Astrocyte (in vitro differentiated cells and primary cell): ENCODE measurements at regions not wholly inside any gene's neighbourhood (a gene's known extent, or its start where the extent isn't known, plus 50 kb on each side); places are given as distances from the start of the nearest gene placed in this dataset.

Experiments
- DNase-seq: peaks from one replicate; pipeline ENCODE4 v3.0.0-alpha.2; 2010; ENCODE audit warnings: low read depth
- FAIRE-seq: peaks from 2 replicates; lab custom pipeline; 2011; peaks lifted over from hg19 to GRCh38; lab: Jason Lieb, UNC
- H2AFZ ChIP-seq: 2 replicates; pipeline ENCODE4 v1.6.0; 2012; ENCODE audit warnings: low read depth, low read length, inconsistent platforms
- H3K27ac ChIP-seq: 2 replicates; pipeline ENCODE4 v1.5.1; 2011; ENCODE audit warnings: low read depth, low read length, inconsistent platforms
- H3K27me3 ChIP-seq: 2 replicates; pipeline ENCODE4 v1.6.0; 2011; ENCODE audit warnings: low read length, inconsistent platforms; ENCODE audit not compliant: insufficient read depth
- H3K36me3 ChIP-seq: 2 replicates; pipeline ENCODE4 v1.5.1; 2011; ENCODE audit warnings: low read length, inconsistent platforms; ENCODE audit not compliant: insufficient read depth
- H3K4me1 ChIP-seq: 2 replicates; pipeline ENCODE4 v1.5.1; 2011; ENCODE audit warnings: low read length, inconsistent platforms; ENCODE audit not compliant: insufficient read depth
- H3K4me2 ChIP-seq: 2 replicates; pipeline ENCODE4 v1.6.0; 2012; ENCODE audit warnings: low read length, inconsistent platforms
- H3K4me3 ChIP-seq: 2 replicates; pipeline ENCODE4 v1.5.1; 2011; ENCODE audit warnings: low read depth, mild to moderate bottlenecking, low read length, inconsistent platforms; ENCODE audit not compliant: insufficient read depth
- H3K79me2 ChIP-seq: 2 replicates; pipeline ENCODE4 v1.6.0; 2012; ENCODE audit warnings: mild to moderate bottlenecking, low read length, inconsistent platforms; ENCODE audit not compliant: insufficient read depth
- H3K9ac ChIP-seq: 2 replicates; pipeline ENCODE4 v1.6.0; 2012; ENCODE audit warnings: mild to moderate bottlenecking, low read length, inconsistent platforms
- H3K9me3 ChIP-seq: 2 replicates; pipeline ENCODE4 v1.5.1; 2012; ENCODE audit warnings: low read depth, mild to moderate bottlenecking, low read length, inconsistent platforms; ENCODE audit not compliant: insufficient read depth
- H4K20me1 ChIP-seq: 2 replicates; pipeline ENCODE4 v1.6.0; 2012; ENCODE audit warnings: low read length, inconsistent platforms; ENCODE audit not compliant: insufficient read depth
- H3K27ac Mint-ChIP-seq: one replicate; pipeline ENCODE4 v1.8.0; 2021; ENCODE audit warnings: mild to moderate bottlenecking, mixed read lengths; ENCODE audit not compliant: unreplicated experiment
- H3K27me3 Mint-ChIP-seq: one replicate; pipeline ENCODE4 v1.8.0; 2021; ENCODE audit warnings: low read depth, mixed read lengths; ENCODE audit not compliant: unreplicated experiment
- H3K36me3 Mint-ChIP-seq: one replicate; pipeline ENCODE4 v1.8.0; 2021; ENCODE audit warnings: low read depth, mixed read lengths; ENCODE audit not compliant: unreplicated experiment
- H3K4me1 Mint-ChIP-seq: one replicate; pipeline ENCODE4 v1.8.0; 2021; ENCODE audit warnings: low read depth, mixed read lengths; ENCODE audit not compliant: unreplicated experiment
- H3K4me3 Mint-ChIP-seq: one replicate; pipeline ENCODE4 v1.8.0; 2021; ENCODE audit warnings: mild to moderate bottlenecking, moderate library complexity, mixed read lengths; ENCODE audit not compliant: unreplicated experiment
- H3K9me3 Mint-ChIP-seq: one replicate; pipeline ENCODE4 v1.8.0; 2021; ENCODE audit warnings: mild to moderate bottlenecking, mixed read lengths; ENCODE audit not compliant: unreplicated experiment
- EZH2 ChIP-seq: IDR thresholded peaks from 2 replicates; pipeline ENCODE4 v1.6.1; 2012; ENCODE audit warnings: mild to moderate bottlenecking, low read length, inconsistent platforms; ENCODE audit not compliant: insufficient read depth
- TF ChIP-seq, protein P1 (sequence below): IDR thresholded peaks from 2 replicates; pipeline ENCODE4 v1.5.1; 2011; ENCODE audit warnings: low read depth, mild to moderate bottlenecking, inconsistent platforms, low read length, moderate library complexity; ENCODE audit not compliant: insufficient read depth

DNA sequence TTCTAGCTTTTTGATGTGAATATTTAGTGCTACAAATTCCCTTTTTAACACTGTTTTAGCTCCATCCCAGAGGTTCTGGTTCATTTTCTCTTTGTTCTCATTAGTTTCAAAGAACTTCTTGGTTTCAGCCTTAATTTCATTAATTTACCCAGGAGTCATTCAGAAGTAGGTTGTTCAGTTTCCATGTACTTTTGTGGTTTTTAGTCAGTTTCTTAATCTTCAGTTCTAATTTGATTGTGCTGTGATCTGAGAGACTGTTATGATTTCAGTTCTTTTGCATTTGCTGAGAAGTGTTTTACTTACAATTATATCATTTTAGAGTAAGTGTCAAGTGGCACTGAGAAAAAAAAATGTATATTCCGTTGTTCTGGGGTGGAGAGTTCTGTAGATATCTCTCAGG lies 240.1 kb upstream of the RASA1 start:
- Histone ChIP-seq H3K9me3 (no peaks in the 10 kb centered on the region), H2AFZ (no peak overlapping the region), H3K4me3 (no peak overlapping the region), H3K9ac (no peak overlapping the region), H4K20me1 (no peaks in the 10 kb centered on the region), H3K79me2 (no peaks in the 10 kb centered on the region), H3K36me3 (no peaks in the 10 kb centered on the region), H3K4me1 (no peaks in the 10 kb centered on the region), H3K4me2 (no peak overlapping the region), H3K27ac (no peak overlapping the region), H3K27me3 (no peaks in the 10 kb centered on the region)
- H3K9me3 Mint-ChIP-seq, result peaks cover 12% of the 10 kb centered on the region
- no peak overlapping the region for H3K4me3 Mint-ChIP-seq
- H3K36me3 Mint-ChIP-seq, result no peaks in the 10 kb centered on the region
- FAIRE-seq (no peak), DNase-seq (no peak)
- peaks cover 2% of the 10 kb centered on the region for H3K4me1 Mint-ChIP-seq
- TF ChIP-seq EZH2, result no peak
- TF ChIP-seq, protein P1, sequence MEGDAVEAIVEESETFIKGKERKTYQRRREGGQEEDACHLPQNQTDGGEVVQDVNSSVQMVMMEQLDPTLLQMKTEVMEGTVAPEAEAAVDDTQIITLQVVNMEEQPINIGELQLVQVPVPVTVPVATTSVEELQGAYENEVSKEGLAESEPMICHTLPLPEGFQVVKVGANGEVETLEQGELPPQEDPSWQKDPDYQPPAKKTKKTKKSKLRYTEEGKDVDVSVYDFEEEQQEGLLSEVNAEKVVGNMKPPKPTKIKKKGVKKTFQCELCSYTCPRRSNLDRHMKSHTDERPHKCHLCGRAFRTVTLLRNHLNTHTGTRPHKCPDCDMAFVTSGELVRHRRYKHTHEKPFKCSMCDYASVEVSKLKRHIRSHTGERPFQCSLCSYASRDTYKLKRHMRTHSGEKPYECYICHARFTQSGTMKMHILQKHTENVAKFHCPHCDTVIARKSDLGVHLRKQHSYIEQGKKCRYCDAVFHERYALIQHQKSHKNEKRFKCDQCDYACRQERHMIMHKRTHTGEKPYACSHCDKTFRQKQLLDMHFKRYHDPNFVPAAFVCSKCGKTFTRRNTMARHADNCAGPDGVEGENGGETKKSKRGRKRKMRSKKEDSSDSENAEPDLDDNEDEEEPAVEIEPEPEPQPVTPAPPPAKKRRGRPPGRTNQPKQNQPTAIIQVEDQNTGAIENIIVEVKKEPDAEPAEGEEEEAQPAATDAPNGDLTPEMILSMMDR, result no peak
- no peak overlapping the region for H3K27ac Mint-ChIP-seq
- H3K27me3 Mint-ChIP-seq, result no peaks in the 10 kb centered on the region

GRCh38 chr5:87029951-87030350 lies 237.7 kb upstream of the RASA1 start:
- H3K27ac Mint-ChIP-seq, result no peak overlapping the region

GRCh38 chr5:87030699-87031098 lies 237.0 kb upstream of the RASA1 start:
- Histone ChIP-seq H3K4me1 (no peaks in the 10 kb centered on the region), H3K9ac (no peak overlapping the region), H3K27ac (no peak overlapping the region), H3K4me2 (no peak overlapping the region), H3K4me3 (no peak overlapping the region), H3K9me3 (no peaks in the 10 kb centered on the region), H2AFZ (no peak overlapping the region), H4K20me1 (no peaks in the 10 kb centered on the region), H3K36me3 (no peaks in the 10 kb centered on the region), H3K79me2 (no peaks in the 10 kb centered on the region), H3K27me3 (no peaks in the 10 kb centered on the region)
- no peaks in the 10 kb centered on the region for H3K36me3 Mint-ChIP-seq
- H3K4me1 Mint-ChIP-seq, result peaks cover 2% of the 10 kb centered on the region
- no peak overlapping the region for H3K27ac Mint-ChIP-seq
- H3K27me3 Mint-ChIP-seq, result no peaks in the 10 kb centered on the region
- H3K4me3 Mint-ChIP-seq, result no peak overlapping the region
- TF ChIP-seq EZH2, result no peak
- TF ChIP-seq, protein P1, result no peak
- DNase-seq (no peak), FAIRE-seq (no peak)
- peaks cover 5% of the 10 kb centered on the region for H3K9me3 Mint-ChIP-seq

More at GRCh38 chr5:87029951-87030350, 237.7 kb upstream of the RASA1 start:
- Histone ChIP-seq H2AFZ (no peak overlapping the region), H3K4me2 (no peak overlapping the region), H3K36me3 (no peaks in the 10 kb centered on the region), H3K27ac (no peak overlapping the region), H4K20me1 (no peaks in the 10 kb centered on the region), H3K79me2 (no peaks in the 10 kb centered on the region), H3K9ac (no peak overlapping the region), H3K4me3 (no peak overlapping the region), H3K9me3 (no peaks in the 10 kb centered on the region), H3K4me1 (no peaks in the 10 kb centered on the region), H3K27me3 (no peaks in the 10 kb centered on the region)
- Mint-ChIP-seq H3K4me3 (no peak overlapping the region), H3K4me1 (peaks cover 2% of the 10 kb centered on the region), H3K36me3 (no peaks in the 10 kb centered on the region), H3K9me3 (peaks cover 5% of the 10 kb centered on the region), H3K27me3 (no peaks in the 10 kb centered on the region)
- TF ChIP-seq EZH2, result no peak
- TF ChIP-seq, protein P1, result no peak
- no peak for FAIRE-seq
- no peak for DNase-seq
